ENCODE measurements at regions not wholly inside any gene's neighbourhood (a gene's known extent, or its start where the extent isn't known, plus 50 kb on each side); places are given as distances from the start of the nearest gene placed in this dataset.

DNA sequence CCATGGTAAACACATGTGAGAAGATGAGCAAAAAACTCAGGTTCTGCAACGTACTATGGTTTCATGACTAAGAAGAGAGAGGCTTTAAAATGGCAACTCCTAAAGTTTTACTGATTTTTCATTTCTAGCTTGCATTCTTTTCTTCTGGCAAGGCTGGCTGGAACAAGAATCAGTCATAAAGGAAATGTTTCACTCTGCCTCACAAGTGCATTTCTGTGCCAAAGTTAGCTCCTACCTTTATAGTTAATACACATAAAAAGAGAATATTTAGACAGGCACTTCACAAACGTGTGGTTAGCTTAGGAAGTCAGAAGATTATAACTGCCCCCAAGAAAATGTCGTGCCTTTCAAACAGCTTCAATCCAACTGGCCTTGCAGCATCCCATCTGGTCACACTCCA lies 417.1 kb upstream of the CDH11 start:
- Histone ChIP-seq H3K27ac (ENCODE audit: extremely low read length, insufficient read depth, low read length) (no peak overlapping the region), H3K4me3 (replicated peaks in 1 of 3; ENCODE audit: insufficient read depth in 1 of 3, low read depth in 2 of 3, low read length in 3 of 3) (no peak overlapping the region), H3K79me2 (ENCODE audit: insufficient read depth, low read length) (no peaks in the 10 kb centered on the region), H3K9ac (ENCODE audit: insufficient read depth, low read depth, low read length) (no peak overlapping the region), H3K4me1 (ENCODE audit: insufficient read depth, low read length) (no peaks in the 10 kb centered on the region), H4K20me1 (ENCODE audit: insufficient read depth, low read length) (no peaks in the 10 kb centered on the region), H2AFZ (ENCODE audit: low read length) (no peak overlapping the region), H3K4me2 (ENCODE audit: low read depth, low read length) (no peak overlapping the region), H3K27me3 (ENCODE audit: control insufficient read depth in 1 of 2, insufficient read depth in 2 of 2, low read length in 2 of 2) (no peaks in the 10 kb centered on the region), H3K36me3 (replicated peaks in 1 of 2; ENCODE audit: control insufficient read depth in 1 of 2, insufficient read depth in 2 of 2, low read length in 2 of 2) (no peaks in the 10 kb centered on the region), H3K9me3 (ENCODE audit: low read length) (no peaks in the 10 kb centered on the region)
- in situ Hi-C loops (cut with HindIII; ENCODE audit: extremely low pct_ligation_motif_present, low pct_unique_long_range_greater_than_20kb) (no loop called here), intact Hi-C loops (cut with micrococcal nuclease; ENCODE audit: unreplicated experiment) (no loop called here)
- BruUV-seq (replicated peaks), result no TSS peak
- ChIA-PET CTCF (ENCODE audit: low intra/inter-chr PET ratio, low total read pairs) (no interaction called here), POLR2A (no interaction called here)
- ATAC-seq (no peak), FAIRE-seq (no peak), DNase-seq (ENCODE audit: low spot score) (no peak)
- WGBS (ENCODE audit: low lambda C conversion rate), result 2% methylated on average over 3 of the region's 3 CpGs
- TF ChIP-seq ZNF263 (CRISPR knock-in tag; IDR thresholded peaks at IDR 0.05) (no peak), GTF3A (CRISPR knock-in tag; conservative IDR thresholded peaks at IDR 0.05) (no peak), CSRNP2 (CRISPR knock-in tag; conservative IDR thresholded peaks at IDR 0.05; ENCODE audit: low read depth) (no peak), REST (IDR thresholded peaks at IDR 0.05; ENCODE audit: borderline replicate concordance in 1 of 2, low read depth in 1 of 2, low read length in 2 of 2) (no peak), IRF1 (CRISPR knock-in tag; IDR thresholded peaks at IDR 0.05; ENCODE audit: low read depth) (no peak), ZNF83 (CRISPR knock-in tag; IDR thresholded peaks at IDR 0.05; ENCODE audit: borderline replicate concordance) (no peak), KMT2A (CRISPR knock-in tag; IDR thresholded peaks at IDR 0.05) (no peak), ZSCAN30 (CRISPR knock-in tag; IDR thresholded peaks at IDR 0.05) (no peak), ZNF326 (CRISPR knock-in tag; IDR thresholded peaks at IDR 0.05; ENCODE audit: borderline replicate concordance) (no peak), ZNF550 (CRISPR knock-in tag; IDR thresholded peaks at IDR 0.05; ENCODE audit: borderline replicate concordance) (no peak), NCOR1 (IDR thresholded peaks at IDR 0.05; ENCODE audit: borderline replicate concordance, low read length) (no peak), SCMH1 (CRISPR knock-in tag; IDR thresholded peaks at IDR 0.05; ENCODE audit: borderline replicate concordance) (no peak), GZF1 (CRISPR knock-in tag; IDR thresholded peaks at IDR 0.05) (no peak), ZNF678 (CRISPR knock-in tag; IDR thresholded peaks at IDR 0.05) (no peak)
- TF ChIP-seq, protein P1, sequence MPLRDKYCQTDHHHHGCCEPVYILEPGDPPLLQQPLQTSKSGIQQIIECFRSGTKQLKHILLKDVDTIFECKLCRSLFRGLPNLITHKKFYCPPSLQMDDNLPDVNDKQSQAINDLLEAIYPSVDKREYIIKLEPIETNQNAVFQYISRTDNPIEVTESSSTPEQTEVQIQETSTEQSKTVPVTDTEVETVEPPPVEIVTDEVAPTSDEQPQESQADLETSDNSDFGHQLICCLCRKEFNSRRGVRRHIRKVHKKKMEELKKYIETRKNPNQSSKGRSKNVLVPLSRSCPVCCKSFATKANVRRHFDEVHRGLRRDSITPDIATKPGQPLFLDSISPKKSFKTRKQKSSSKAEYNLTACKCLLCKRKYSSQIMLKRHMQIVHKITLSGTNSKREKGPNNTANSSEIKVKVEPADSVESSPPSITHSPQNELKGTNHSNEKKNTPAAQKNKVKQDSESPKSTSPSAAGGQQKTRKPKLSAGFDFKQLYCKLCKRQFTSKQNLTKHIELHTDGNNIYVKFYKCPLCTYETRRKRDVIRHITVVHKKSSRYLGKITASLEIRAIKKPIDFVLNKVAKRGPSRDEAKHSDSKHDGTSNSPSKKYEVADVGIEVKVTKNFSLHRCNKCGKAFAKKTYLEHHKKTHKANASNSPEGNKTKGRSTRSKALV (CRISPR knock-in tag; IDR thresholded peaks at IDR 0.05), result no peak
- TF ChIP-seq, protein P2, sequence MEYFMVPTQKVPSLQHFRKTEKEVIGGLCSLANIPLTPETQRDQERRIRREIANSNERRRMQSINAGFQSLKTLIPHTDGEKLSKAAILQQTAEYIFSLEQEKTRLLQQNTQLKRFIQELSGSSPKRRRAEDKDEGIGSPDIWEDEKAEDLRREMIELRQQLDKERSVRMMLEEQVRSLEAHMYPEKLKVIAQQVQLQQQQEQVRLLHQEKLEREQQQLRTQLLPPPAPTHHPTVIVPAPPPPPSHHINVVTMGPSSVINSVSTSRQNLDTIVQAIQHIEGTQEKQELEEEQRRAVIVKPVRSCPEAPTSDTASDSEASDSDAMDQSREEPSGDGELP (IDR thresholded peaks at IDR 0.05; ENCODE audit: borderline replicate concordance, low read depth), result no peak
- TF ChIP-seq, protein P3, sequence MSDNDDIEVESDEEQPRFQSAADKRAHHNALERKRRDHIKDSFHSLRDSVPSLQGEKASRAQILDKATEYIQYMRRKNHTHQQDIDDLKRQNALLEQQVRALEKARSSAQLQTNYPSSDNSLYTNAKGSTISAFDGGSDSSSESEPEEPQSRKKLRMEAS (IDR thresholded peaks at IDR 0.05), result no peak
